Lower leg skin (tissue), 4 donors: ENCODE measurements at regions not wholly inside any gene's neighbourhood (a gene's known extent, or its start where the extent isn't known, plus 50 kb on each side); places are given as distances from the start of the nearest gene placed in this dataset.

Source experiments
- DNase-seq, 2 donors: peaks; one replicate each; pipeline ENCODE4 v3.0.0-alpha.2; 2019; ENCODE audit warnings: low spot score in 2 of 2
- H3K4me3 ChIP-seq: fragments of 200-600 bp; sonication (generic); 2 replicates; pipeline ENCODE4 v1.5.1; 2017; ENCODE audit warnings: mild to moderate bottlenecking, low read depth; ENCODE audit not compliant: poor library complexity, severe bottlenecking
- CTCF ChIP-seq, 3 donors: fragments of 450-650 bp; IDR thresholded peaks; one replicate each; pipeline ENCODE4 v1.5.1; 2016; ENCODE audit warnings: antibody characterized with exemption in 3 of 3, mild to moderate bottlenecking in 3 of 3, moderate library complexity in 2 of 3
- POLR2A ChIP-seq, 2 donors: fragments of 450-650 bp; IDR thresholded peaks; one replicate each; pipeline ENCODE4 v1.6.1; 2016 to 2017; ENCODE audit warnings: antibody characterized with exemption in 2 of 2, mild to moderate bottlenecking in 1 of 2, moderate library complexity in 1 of 2
- WGBS, 2 donors: methylation state at CpG; one replicate each; pipeline ENCODE4 v1.1.5; 2018; 5-methylcytosine and 5-hydroxymethylcytosine counted together
- intact Hi-C: fragments of 100-400 bp; cut with DNase I; formaldehyde crosslinking; loops from one replicate; pipeline ENCODE4 v1.15.0; 2023; ENCODE audit warnings: low total_unique reads

GRCh38 chr20:57811374-57812020, 101.7 kb upstream of the PMEPA1 start:
- no peak for DNase-seq
- H3K4me3 ChIP-seq = no peak overlapping the region
- 21 to 24% methylated on average over 9 of the region's 9 CpGs for WGBS, 2 donors
- intact Hi-C loops = no loop called here
- TF ChIP-seq POLR2A (IDR thresholded peaks at IDR 0.05) (no peak), CTCF (IDR thresholded peaks at IDR 0.05) (no peak)

- no peak for TF ChIP-seq CTCF (IDR thresholded peaks at IDR 0.05)
- TF ChIP-seq POLR2A (IDR thresholded peaks at IDR 0.05) = no peak
- intact Hi-C loops = no loop called here
- WGBS, 2 donors = 71 to 78% methylated on average over 26 of the region's 26 CpGs
- no peak for DNase-seq
- H3K4me3 ChIP-seq = no peak overlapping the region
Measured at GRCh38 chr20:57810511-57811373, 100.9 kb upstream of the PMEPA1 start.

DNA sequence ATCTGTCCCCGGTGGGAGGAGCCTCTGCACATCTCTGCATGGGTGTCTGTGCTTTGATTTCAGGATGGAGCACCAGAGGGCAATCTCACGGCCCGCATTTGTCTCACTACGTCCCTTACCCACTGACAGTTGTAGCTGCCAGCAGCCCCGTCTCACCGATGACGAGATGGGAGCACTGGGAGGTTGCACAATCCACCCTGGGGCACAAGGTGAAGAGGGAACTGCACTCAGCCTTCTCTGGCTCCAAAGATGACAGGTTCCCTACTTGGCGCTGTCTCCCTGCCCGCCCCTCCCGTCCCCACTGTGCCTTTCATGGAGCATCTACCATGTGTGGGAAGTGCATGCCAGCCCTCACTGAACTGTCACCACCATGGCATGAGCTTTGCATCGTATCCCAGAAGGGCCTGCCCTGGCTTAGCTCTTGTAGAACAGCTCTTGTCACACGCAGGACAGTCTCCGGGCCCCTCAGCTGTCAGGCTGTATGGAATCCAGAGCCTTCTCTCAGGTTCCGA, 99.9 kb upstream of the PMEPA1 start:
- no peak for TF ChIP-seq POLR2A (IDR thresholded peaks at IDR 0.05)

GRCh38 chr20:57809149-57809548, 99.3 kb upstream of the PMEPA1 start:
- H3K4me3 ChIP-seq = no peak overlapping the region
- intact Hi-C loops = no loop called here
- TF ChIP-seq POLR2A (IDR thresholded peaks at IDR 0.05) (no peak), CTCF (IDR thresholded peaks at IDR 0.05) (no peak)
- no peak for DNase-seq
- 95 to 97% methylated on average over 5 of the region's 5 CpGs for WGBS, 2 donors

More for the DNA sequence above, 99.9 kb upstream of the PMEPA1 start:
- intact Hi-C loops = no loop called here
- peak in 1 of 2 donors; percentile 26 for DNase-seq
- 40 to 52% methylated on average over 10 to 14 of the region's 14 CpGs for WGBS, 2 donors
- H3K4me3 ChIP-seq = no peak overlapping the region

GRCh38 chr20:57808264-57809070, 98.7 kb upstream of the PMEPA1 start:
- TF ChIP-seq CTCF (IDR thresholded peaks at IDR 0.05) (no peak), POLR2A (IDR thresholded peaks at IDR 0.05) (no peak)
- 75 to 84% methylated on average over 9 of the region's 9 CpGs for WGBS, 2 donors

More at GRCh38 chr20:57808264-57809070, 98.7 kb upstream of the PMEPA1 start:
- H3K4me3 ChIP-seq = no peak overlapping the region
- no peak for DNase-seq
- intact Hi-C loops = no loop called here
